Suprapubic skin (tissue), 4 donors: ENCODE measurements at regions not wholly inside any gene's neighbourhood (a gene's known extent, or its start where the extent isn't known, plus 50 kb on each side); places are given as distances from the start of the nearest gene placed in this dataset.

Experiments used
- DNase-seq, 2 donors: peaks; one replicate each; pipeline ENCODE4 v3.0.0-alpha.2; 2019; ENCODE audit warnings: low spot score in 2 of 2
- H3K27ac ChIP-seq: fragments of 200-600 bp; sonication (generic); one replicate; pipeline ENCODE4 v1.5.1; 2019
- H3K27me3 ChIP-seq: fragments of 200-600 bp; sonication (generic); one replicate; pipeline ENCODE4 v1.5.1; 2019
- H3K36me3 ChIP-seq: fragments of 200-600 bp; sonication (generic); one replicate; pipeline ENCODE4 v1.5.1; 2019
- H3K4me1 ChIP-seq: fragments of 200-600 bp; sonication (generic); one replicate; pipeline ENCODE4 v1.5.1; 2019
- H3K4me3 ChIP-seq: fragments of 200-600 bp; sonication (generic); one replicate; pipeline ENCODE4 v1.5.1; 2019; ENCODE audit warnings: mild to moderate bottlenecking
- H3K9me3 ChIP-seq: fragments of 200-600 bp; sonication (generic); one replicate; pipeline ENCODE4 v1.5.1; 2019
- EP300 ChIP-seq: sonication (generic); formaldehyde crosslinking; IDR thresholded peaks from one replicate; pipeline ENCODE4 v1.6.1; 2017; ENCODE audit warnings: antibody characterized with exemption
- POLR2A ChIP-seq, 2 donors: fragments of 450-650 bp; IDR thresholded peaks; one replicate each; pipeline ENCODE4 v1.6.1; 2017; ENCODE audit warnings: antibody characterized with exemption in 2 of 2, mild to moderate bottlenecking in 2 of 2, moderate library complexity in 2 of 2
- POLR2AphosphoS5 ChIP-seq, 3 donors: sonication (generic); formaldehyde crosslinking; IDR thresholded peaks; one replicate each; pipeline ENCODE4 v1.6.1; 2017; ENCODE audit warnings: antibody characterized with exemption in 3 of 3
- WGBS: methylation state at CpG from one replicate; pipeline ENCODE4 v1.1.5; 2018; 5-methylcytosine and 5-hydroxymethylcytosine counted together
- TF ChIP-seq, protein P1 (sequence below), 2 donors: fragments of 200-600 bp in 1 of 2; fragments of 450-650 bp in 1 of 2; sonication (generic) in 1 of 2; IDR thresholded peaks; one replicate each; pipeline ENCODE4 v1.5.1; 2016 to 2019; ENCODE audit warnings: antibody characterized with exemption in 2 of 2, mild to moderate bottlenecking in 1 of 2, moderate library complexity in 1 of 2

DNA sequence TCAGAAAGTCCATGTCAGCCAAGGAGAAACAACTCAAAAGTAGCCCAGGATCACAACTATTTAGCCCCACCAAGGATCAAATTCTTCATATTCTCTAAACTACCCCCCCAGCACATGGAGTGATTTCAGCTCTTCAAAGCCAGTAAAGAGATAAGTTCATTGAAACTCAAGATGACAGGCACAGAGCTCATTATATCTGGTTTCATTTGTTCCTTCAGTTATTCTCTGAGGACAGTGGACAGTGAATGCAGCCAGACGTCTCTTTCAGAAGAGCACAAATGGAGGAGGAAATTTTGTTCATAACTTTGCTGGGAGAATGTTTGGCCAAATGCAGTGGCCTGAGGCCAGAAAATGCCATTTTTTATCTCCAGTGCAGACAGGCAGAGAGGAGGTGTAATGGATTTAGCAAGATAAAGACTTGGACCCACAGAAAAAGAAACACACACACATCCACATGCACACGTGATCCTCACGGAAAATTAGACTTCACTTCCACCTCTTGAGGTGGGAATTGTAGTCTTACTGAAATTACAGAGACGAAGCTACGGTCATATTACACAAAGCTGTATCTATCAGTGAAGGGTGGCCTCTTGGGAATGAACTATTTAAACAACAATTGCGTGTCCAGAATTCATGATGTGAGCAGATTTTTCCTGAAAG lies 64.6 kb downstream of the HES1 start:
- Histone ChIP-seq H3K9me3 (no peaks in the 10 kb centered on the region), H3K4me3 (no peak overlapping the region), H3K27ac (no peak overlapping the region), H3K4me1 (peaks cover 9% of the 10 kb centered on the region), H3K27me3 (peaks cover 27% of the 10 kb centered on the region), H3K36me3 (no peaks in the 10 kb centered on the region)
- DNase-seq = no peak
- WGBS = 85% methylated on average over 6 of the region's 6 CpGs
- TF ChIP-seq POLR2A (IDR thresholded peaks at IDR 0.05) (no peak), EP300 (no peak), POLR2AphosphoS5 (IDR thresholded peaks at IDR 0.05) (no peak)
- TF ChIP-seq, protein P1, sequence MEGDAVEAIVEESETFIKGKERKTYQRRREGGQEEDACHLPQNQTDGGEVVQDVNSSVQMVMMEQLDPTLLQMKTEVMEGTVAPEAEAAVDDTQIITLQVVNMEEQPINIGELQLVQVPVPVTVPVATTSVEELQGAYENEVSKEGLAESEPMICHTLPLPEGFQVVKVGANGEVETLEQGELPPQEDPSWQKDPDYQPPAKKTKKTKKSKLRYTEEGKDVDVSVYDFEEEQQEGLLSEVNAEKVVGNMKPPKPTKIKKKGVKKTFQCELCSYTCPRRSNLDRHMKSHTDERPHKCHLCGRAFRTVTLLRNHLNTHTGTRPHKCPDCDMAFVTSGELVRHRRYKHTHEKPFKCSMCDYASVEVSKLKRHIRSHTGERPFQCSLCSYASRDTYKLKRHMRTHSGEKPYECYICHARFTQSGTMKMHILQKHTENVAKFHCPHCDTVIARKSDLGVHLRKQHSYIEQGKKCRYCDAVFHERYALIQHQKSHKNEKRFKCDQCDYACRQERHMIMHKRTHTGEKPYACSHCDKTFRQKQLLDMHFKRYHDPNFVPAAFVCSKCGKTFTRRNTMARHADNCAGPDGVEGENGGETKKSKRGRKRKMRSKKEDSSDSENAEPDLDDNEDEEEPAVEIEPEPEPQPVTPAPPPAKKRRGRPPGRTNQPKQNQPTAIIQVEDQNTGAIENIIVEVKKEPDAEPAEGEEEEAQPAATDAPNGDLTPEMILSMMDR (IDR thresholded peaks at IDR 0.05) = no peak

DNA sequence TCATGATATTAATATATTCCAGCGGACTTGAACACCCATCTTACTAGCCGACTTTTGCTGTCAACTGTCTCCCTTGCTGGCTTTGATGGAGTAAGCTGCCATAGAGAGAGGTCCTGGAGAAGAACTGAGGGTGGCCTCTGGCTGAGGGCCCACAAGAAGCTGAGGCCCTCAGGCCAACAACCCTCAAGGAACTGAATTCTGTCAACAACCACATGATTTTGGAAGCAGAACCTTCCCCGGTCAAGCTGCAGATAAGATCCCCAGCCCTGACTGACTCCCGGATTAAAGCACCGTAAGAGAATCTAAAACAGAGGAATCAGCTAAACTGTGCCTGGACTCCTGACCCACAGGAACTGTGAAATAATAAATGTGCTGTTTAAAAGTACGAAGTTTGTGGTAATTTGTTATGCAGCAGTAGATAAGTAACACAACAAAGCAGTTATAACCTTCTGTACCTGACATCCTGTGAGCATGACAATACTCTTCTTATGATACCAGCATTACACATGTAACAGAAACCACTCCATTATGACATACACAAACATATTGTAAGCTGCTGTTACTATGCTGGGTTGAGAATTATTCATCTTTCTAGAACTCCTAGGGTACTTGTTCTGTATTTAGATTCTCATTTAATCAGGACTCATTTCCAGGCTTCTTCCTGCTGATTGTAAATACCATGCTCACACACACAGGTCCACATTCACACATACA lies 66.2 kb downstream of the HES1 start:
- 91% methylated on average over 6 of the region's 6 CpGs for WGBS

DNA sequence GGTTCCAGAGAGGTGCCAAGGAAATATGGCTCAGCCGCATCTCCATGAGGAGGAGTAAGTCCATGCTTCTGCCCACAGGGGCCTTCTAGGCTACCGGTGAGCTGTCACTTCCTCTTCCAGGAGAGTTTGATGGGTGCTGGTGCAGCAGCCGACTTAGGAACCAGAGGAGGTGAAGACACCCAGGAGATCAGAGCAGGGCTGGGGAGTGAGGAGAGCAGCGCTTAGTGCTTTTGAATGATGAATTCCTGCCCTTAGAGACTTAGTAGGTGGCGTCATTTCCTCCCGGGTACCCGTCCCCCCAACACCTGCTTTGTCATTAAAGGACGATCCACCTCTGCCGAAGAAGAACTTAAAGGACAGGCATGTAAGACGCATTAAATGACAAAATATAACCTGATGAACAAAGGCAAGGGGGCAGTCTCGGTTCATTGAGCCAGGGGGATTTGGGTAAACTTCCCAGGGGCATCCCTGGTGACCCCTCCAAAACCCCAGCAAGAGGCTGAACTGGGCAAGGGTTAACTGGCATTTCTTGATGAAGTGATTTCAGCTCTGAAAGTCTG lies 67.6 kb downstream of the HES1 start:
- DNase-seq = no peak
- H3K27ac ChIP-seq = no peak overlapping the region
- no peak for TF ChIP-seq EP300
- no peak for TF ChIP-seq POLR2AphosphoS5 (IDR thresholded peaks at IDR 0.05)
- no peak for TF ChIP-seq POLR2A (IDR thresholded peaks at IDR 0.05)
- TF ChIP-seq, protein P1 (IDR thresholded peaks at IDR 0.05) = no peak
- peak overlapping the region; percentile 48 for H3K4me3 ChIP-seq
- H3K36me3 ChIP-seq = no peaks in the 10 kb centered on the region
- H3K27me3 ChIP-seq = peaks cover 21% of the 10 kb centered on the region
- no peaks in the 10 kb centered on the region for H3K9me3 ChIP-seq
- peaks cover 9% of the 10 kb centered on the region for H3K4me1 ChIP-seq
- WGBS = 75% methylated on average over 11 of the region's 11 CpGs

More for the DNA sequence above, 66.2 kb downstream of the HES1 start:
- no peaks in the 10 kb centered on the region for H3K9me3 ChIP-seq
- TF ChIP-seq POLR2A (IDR thresholded peaks at IDR 0.05) = no peak
- peaks cover 9% of the 10 kb centered on the region for H3K4me1 ChIP-seq
- H3K27ac ChIP-seq = no peak overlapping the region
- no peaks in the 10 kb centered on the region for H3K36me3 ChIP-seq
- peaks cover 27% of the 10 kb centered on the region for H3K27me3 ChIP-seq
- DNase-seq = no peak
- H3K4me3 ChIP-seq = no peak overlapping the region

DNA sequence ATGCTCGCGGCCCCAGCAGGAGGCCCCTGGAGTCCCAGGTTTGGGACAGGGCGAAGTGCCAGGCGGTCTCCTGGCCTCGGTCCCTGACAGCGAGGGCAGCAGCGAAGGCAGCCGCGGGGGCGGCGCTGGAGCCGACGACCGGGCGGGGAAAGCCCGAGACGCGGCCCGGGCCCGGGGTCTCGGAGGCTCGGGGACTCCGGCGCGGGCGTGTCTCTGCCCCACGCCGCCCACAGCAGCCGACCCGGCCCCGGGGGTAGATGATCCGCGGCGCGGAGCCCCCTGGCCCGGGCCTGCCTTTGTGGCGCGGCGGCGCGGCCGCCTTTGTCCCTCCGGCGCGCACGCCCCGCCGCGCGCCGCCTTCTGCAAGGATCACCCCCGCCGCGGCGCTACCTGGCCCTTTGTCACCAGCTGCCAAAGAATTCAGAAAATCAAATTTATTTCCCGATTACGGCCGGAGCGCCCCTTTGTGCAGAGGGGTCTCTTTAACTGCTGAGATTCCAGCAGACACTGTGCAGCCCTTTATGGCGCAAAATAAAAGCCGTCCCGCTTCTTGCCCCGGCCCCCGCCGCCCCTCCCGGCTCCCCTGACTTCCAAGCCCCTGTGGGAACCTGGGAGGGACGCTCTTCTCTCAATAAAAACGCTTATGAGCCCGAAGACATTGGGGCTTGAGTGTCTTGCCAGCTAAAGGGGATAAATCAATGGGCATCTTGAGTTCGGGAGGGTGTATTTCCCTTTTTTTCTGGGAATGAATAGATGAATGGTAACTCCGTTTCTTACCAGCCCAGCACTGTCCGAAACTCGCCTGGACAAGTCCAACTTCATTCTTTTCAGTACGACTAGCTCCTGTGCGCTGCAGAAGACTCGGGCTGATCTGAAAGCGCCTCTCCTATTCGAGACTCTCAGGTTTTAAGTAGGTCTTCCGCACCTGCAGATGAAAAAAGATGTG lies 68.4 kb downstream of the HES1 start:
- TF ChIP-seq POLR2AphosphoS5 (IDR thresholded peaks at IDR 0.05) (no peak), POLR2A (IDR thresholded peaks at IDR 0.05) (no peak), EP300 (no peak)
- TF ChIP-seq, protein P1 (IDR thresholded peaks at IDR 0.05) = no peak
- Histone ChIP-seq H3K4me3 (peak overlapping the region; percentile 48), H3K9me3 (no peaks in the 10 kb centered on the region), H3K4me1 (peaks cover 9% of the 10 kb centered on the region), H3K36me3 (no peaks in the 10 kb centered on the region), H3K27ac (peak overlapping the region; percentile 4), H3K27me3 (peaks cover 21% of the 10 kb centered on the region)
- DNase-seq = no peak
- 47% methylated on average over 19 of the region's 79 CpGs for WGBS

DNA sequence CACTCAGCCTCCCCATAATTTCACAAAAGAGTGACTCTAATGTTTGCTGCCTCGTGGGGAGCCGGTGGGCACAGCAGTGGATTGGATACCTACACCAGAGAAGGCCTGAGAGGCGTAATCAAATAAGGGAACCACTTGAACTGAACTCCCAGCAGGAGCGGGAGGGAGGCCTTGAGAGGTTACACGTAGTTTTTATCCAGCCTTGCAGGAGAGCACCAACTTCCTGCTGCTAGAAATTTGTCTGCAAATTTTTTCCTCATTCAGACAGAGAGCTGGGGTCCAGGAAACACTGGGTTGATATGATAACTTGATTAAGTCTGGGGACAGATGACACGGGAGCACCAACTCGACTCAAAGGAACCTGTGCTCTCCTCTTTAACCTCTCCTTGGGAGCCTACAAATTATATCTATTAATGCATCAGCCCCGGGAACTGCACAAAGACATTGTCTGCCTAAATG lies 69.8 kb downstream of the HES1 start:
- no peaks in the 10 kb centered on the region for H3K9me3 ChIP-seq
- 84% methylated on average over 8 of the region's 8 CpGs for WGBS
- H3K27me3 ChIP-seq = peaks cover 21% of the 10 kb centered on the region
- H3K27ac ChIP-seq = no peak overlapping the region
- no peak for DNase-seq
- TF ChIP-seq EP300 (no peak), POLR2A (IDR thresholded peaks at IDR 0.05) (no peak), POLR2AphosphoS5 (IDR thresholded peaks at IDR 0.05) (no peak)
- TF ChIP-seq, protein P1 (IDR thresholded peaks at IDR 0.05) = no peak
- H3K4me3 ChIP-seq = no peak overlapping the region
- peaks cover 9% of the 10 kb centered on the region for H3K4me1 ChIP-seq
- H3K36me3 ChIP-seq = no peaks in the 10 kb centered on the region
